NCI-H2171 (cell line): ENCODE measurements at regions not wholly inside any gene's neighbourhood (a gene's known extent, or its start where the extent isn't known, plus 50 kb on each side); places are given as distances from the start of the nearest gene placed in this dataset.
"Not testable (repeated sequence)": the region's sequence is repeated elsewhere in the genome, so short reads cannot be mapped to it uniquely, and the experiment has no call there.

Experiments used
- DNase-seq: peaks from one replicate; lab custom pipeline; 2025; lab: John Stamatoyannopoulos, UW

GRCh38 chr1:116851189-116851588, 58.5 kb upstream of the PTGFRN start:
- not testable (repeated sequence) for DNase-seq

- no peak for DNase-seq
Observed at GRCh38 chr1:116851846-116852245, 57.9 kb upstream of the PTGFRN start.

- no peak for DNase-seq
Observed at GRCh38 chr1:116852367-116852766, 57.3 kb upstream of the PTGFRN start.

- no peak for DNase-seq
Observed at GRCh38 chr1:116852910-116853309, 56.8 kb upstream of the PTGFRN start.

- no peak for DNase-seq
Observed at GRCh38 chr1:116853680-116854402, 55.9 kb upstream of the PTGFRN start.

GRCh38 chr1:116854403-116854690, 55.4 kb upstream of the PTGFRN start:
- no peak for DNase-seq

GRCh38 chr1:116854716-116855115, 55.0 kb upstream of the PTGFRN start:
- DNase-seq = no peak

- DNase-seq = peak; percentile 35
Observed at GRCh38 chr1:116855191-116855619, 54.5 kb upstream of the PTGFRN start.

GRCh38 chr1:116855773-116856201, 53.9 kb upstream of the PTGFRN start:
- DNase-seq = peak; percentile 89

GRCh38 chr1:116856312-116856711, 53.4 kb upstream of the PTGFRN start:
- no peak for DNase-seq

- DNase-seq = no peak
Observed at GRCh38 chr1:116857092-116857491, 52.6 kb upstream of the PTGFRN start.
